GM23338 (cell line): ENCODE measurements at regions not wholly inside any gene's neighbourhood (a gene's known extent, or its start where the extent isn't known, plus 50 kb on each side); places are given as distances from the start of the nearest gene placed in this dataset.

Source experiments
- CREB1 ChIP-seq: fragments of 250-450 bp; sonication (Bioruptor Pico); IDR thresholded peaks from 2 replicates; pipeline ENCODE4 v1.5.0; 2020; ENCODE audit warnings: low read depth, mild to moderate bottlenecking, moderate library complexity
- EZH2 ChIP-seq: fragments of 200-600 bp; sonication (generic); IDR thresholded peaks from one replicate; pipeline ENCODE4 v1.8.0; 2017; ENCODE audit warnings: antibody characterized with exemption, mild to moderate bottlenecking, low read depth; ENCODE audit not compliant: unreplicated experiment
- EZH2phosphoT487 ChIP-seq: fragments of 200-600 bp; sonication (generic); IDR thresholded peaks from one replicate; pipeline ENCODE4 v1.8.1; 2018; ENCODE audit warnings: antibody characterized with exemption; ENCODE audit not compliant: unreplicated experiment
- JUNB ChIP-seq: IDR thresholded peaks from one replicate; pipeline ENCODE4 v1.6.1; 2016; ENCODE audit warnings: antibody characterized with exemption; ENCODE audit not compliant: unreplicated experiment
- POLR2AphosphoS5 ChIP-seq: IDR thresholded peaks from 2 replicates; pipeline ENCODE4 v1.6.1; 2016; ENCODE audit warnings: antibody characterized with exemption, low read depth
- STAT1 ChIP-seq: IDR thresholded peaks from one replicate; pipeline ENCODE4 v1.6.1; 2016; ENCODE audit warnings: antibody characterized with exemption; ENCODE audit not compliant: unreplicated experiment
- ZNF114 ChIP-seq: fragments of 250-450 bp; sonication (Bioruptor Pico); IDR thresholded peaks from 2 replicates; pipeline ENCODE4 v1.5.0; 2020; ENCODE audit warnings: mild to moderate bottlenecking, moderate library complexity
- ZNF331 ChIP-seq: fragments of 250-450 bp; sonication (Bioruptor Pico); IDR thresholded peaks from 2 replicates; pipeline ENCODE4 v1.5.0; 2020; ENCODE audit warnings: low read depth, mild to moderate bottlenecking, moderate library complexity
- TF ChIP-seq, protein P1 (sequence below), 2 experiments: fragments of 200-600 bp in 1 of 2; sonication (generic) in 1 of 2; conservative IDR thresholded peaks; 2 replicates each; pipeline versions ENCODE4 v1.5.1 to v1.6.1; 2016 to 2017; ENCODE audit warnings: antibody characterized with exemption in 2 of 2, low read depth in 2 of 2, mild to moderate bottlenecking in 2 of 2, moderate library complexity in 1 of 2
- TF ChIP-seq, protein P2 (sequence below): IDR thresholded peaks from one replicate; pipeline ENCODE4 v1.6.1; 2018; ENCODE audit warnings: antibody characterized with exemption; ENCODE audit not compliant: unreplicated experiment
- TF ChIP-seq, protein P3 (sequence below): IDR thresholded peaks from 2 replicates; pipeline ENCODE4 v1.6.1; 2016; ENCODE audit warnings: antibody characterized with exemption

DNA sequence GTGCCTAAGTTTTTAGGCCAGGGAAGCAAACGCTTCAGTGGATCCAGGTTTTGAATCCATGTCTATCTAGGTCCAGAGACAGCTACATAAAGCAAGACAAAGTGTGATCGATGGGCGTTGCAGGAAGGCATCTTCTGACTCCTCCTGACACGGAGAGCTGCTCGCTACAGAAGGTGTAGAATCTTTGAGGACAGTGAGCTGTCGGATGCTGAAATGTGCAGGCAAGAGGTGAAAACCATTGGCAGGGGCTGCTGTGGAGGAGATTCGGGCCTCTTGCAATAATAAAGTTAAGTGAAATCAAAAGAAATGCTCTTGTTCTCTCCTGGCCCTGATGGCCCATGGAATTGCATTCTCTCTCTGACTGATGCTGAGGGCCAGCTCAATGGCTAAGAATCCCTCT, 336.2 kb downstream of the CYRIA start:
- no peak for TF ChIP-seq POLR2AphosphoS5
- TF ChIP-seq, protein P1, sequence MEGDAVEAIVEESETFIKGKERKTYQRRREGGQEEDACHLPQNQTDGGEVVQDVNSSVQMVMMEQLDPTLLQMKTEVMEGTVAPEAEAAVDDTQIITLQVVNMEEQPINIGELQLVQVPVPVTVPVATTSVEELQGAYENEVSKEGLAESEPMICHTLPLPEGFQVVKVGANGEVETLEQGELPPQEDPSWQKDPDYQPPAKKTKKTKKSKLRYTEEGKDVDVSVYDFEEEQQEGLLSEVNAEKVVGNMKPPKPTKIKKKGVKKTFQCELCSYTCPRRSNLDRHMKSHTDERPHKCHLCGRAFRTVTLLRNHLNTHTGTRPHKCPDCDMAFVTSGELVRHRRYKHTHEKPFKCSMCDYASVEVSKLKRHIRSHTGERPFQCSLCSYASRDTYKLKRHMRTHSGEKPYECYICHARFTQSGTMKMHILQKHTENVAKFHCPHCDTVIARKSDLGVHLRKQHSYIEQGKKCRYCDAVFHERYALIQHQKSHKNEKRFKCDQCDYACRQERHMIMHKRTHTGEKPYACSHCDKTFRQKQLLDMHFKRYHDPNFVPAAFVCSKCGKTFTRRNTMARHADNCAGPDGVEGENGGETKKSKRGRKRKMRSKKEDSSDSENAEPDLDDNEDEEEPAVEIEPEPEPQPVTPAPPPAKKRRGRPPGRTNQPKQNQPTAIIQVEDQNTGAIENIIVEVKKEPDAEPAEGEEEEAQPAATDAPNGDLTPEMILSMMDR (conservative IDR thresholded peaks at IDR 0.05; ENCODE audit: low read depth in 2 of 2): no peak
- no peak for TF ChIP-seq CREB1 (CRISPR knock-in tag)
- TF ChIP-seq EZH2phosphoT487: no peak
- no peak for TF ChIP-seq STAT1
- TF ChIP-seq, protein P2, sequence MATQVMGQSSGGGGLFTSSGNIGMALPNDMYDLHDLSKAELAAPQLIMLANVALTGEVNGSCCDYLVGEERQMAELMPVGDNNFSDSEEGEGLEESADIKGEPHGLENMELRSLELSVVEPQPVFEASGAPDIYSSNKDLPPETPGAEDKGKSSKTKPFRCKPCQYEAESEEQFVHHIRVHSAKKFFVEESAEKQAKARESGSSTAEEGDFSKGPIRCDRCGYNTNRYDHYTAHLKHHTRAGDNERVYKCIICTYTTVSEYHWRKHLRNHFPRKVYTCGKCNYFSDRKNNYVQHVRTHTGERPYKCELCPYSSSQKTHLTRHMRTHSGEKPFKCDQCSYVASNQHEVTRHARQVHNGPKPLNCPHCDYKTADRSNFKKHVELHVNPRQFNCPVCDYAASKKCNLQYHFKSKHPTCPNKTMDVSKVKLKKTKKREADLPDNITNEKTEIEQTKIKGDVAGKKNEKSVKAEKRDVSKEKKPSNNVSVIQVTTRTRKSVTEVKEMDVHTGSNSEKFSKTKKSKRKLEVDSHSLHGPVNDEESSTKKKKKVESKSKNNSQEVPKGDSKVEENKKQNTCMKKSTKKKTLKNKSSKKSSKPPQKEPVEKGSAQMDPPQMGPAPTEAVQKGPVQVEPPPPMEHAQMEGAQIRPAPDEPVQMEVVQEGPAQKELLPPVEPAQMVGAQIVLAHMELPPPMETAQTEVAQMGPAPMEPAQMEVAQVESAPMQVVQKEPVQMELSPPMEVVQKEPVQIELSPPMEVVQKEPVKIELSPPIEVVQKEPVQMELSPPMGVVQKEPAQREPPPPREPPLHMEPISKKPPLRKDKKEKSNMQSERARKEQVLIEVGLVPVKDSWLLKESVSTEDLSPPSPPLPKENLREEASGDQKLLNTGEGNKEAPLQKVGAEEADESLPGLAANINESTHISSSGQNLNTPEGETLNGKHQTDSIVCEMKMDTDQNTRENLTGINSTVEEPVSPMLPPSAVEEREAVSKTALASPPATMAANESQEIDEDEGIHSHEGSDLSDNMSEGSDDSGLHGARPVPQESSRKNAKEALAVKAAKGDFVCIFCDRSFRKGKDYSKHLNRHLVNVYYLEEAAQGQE: no peak
- TF ChIP-seq EZH2: no peak
- TF ChIP-seq JUNB: no peak
- TF ChIP-seq, protein P3, sequence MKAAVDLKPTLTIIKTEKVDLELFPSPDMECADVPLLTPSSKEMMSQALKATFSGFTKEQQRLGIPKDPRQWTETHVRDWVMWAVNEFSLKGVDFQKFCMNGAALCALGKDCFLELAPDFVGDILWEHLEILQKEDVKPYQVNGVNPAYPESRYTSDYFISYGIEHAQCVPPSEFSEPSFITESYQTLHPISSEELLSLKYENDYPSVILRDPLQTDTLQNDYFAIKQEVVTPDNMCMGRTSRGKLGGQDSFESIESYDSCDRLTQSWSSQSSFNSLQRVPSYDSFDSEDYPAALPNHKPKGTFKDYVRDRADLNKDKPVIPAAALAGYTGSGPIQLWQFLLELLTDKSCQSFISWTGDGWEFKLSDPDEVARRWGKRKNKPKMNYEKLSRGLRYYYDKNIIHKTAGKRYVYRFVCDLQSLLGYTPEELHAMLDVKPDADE: no peak
- no peak for TF ChIP-seq ZNF114 (CRISPR knock-in tag)
- no peak for TF ChIP-seq ZNF331 (CRISPR knock-in tag)
